Amygdala (tissue), 56 donors: ENCODE measurements at regions not wholly inside any gene's neighbourhood (a gene's known extent, or its start where the extent isn't known, plus 50 kb on each side); places are given as distances from the start of the nearest gene placed in this dataset.
A peak's percentile ranks its signal among the peaks of the same experiment; 100 is the strongest.

Experiments
- DNase-seq, 56 donors: peaks; one replicate each; lab custom pipeline; 2025; lab: John Stamatoyannopoulos, UW

DNA sequence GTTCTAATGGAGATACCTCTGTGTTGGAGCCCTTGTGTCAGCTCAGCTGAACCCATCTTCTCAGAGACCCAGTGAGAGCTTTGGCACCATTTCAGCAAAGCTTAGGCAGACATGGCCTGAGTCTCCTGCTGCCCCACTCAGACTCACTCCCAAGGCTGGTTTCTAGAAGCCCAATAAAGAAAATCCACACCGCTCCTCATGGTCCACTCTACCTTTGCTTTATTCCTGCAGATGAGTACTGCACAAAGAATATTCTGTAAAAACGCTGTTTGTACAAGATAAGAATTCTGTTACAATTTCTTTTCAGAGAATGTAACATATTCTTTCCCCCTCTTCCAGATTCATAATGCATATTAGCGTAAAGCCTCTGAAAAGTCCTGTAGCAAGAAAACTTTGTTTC is 129.3 kb downstream of the C5orf15 start:
- no peak for DNase-seq

DNA sequence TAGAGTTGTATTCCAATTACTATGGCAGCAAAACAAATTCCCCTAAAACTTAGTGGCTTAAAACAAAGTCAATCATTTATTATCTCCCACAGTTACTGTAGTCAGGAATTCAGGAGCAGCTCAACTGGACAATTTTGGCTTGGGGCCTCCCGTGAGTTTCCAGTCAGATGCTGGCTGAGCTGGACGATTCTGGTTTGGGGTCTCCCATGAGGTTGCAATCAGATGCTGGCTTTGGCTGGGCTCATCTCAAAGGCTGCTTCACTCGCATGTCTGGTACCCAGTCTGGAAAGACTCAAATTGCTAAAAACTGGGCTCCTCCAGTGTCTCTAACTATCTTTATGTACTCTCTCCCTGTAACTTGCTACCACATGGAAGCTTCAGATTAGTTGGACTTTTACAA is 130.1 kb downstream of the C5orf15 start:
- DNase-seq, result no peak

DNA sequence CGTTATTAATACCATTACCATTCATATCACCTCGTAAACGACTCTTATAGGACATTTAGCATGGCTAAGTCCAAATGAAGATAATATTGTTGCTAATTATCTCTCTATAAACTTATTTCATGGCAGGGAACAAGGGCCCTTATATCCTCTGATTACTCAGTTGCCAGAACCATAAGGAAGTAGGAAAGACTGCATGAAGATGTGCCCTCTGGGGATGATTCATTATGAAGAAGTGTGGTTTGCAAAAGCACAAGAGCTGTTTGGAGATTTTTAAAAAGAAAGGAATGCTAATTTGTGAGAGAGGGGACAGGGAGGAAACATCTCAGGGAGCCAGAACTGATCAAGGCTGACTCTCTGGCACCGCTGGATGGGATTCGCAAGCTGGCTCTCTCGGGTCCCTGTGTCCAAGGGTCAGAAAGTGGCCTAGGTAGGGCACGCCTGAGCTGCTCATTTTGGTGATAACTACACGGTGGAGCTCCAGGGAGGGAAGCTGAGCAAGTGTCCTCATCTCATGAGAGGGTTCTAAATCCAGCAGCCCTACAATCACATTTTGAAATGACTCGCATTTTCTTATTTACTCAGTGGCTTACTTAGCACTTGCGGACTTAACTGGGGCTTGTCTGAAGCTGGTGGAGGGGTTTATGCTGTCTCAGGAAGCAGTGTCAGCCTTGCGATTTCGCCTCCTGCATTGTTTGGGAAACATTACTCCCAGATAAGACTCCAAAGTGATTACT is 136.8 kb downstream of the C5orf15 start:
- DNase-seq, result no peak

DNA sequence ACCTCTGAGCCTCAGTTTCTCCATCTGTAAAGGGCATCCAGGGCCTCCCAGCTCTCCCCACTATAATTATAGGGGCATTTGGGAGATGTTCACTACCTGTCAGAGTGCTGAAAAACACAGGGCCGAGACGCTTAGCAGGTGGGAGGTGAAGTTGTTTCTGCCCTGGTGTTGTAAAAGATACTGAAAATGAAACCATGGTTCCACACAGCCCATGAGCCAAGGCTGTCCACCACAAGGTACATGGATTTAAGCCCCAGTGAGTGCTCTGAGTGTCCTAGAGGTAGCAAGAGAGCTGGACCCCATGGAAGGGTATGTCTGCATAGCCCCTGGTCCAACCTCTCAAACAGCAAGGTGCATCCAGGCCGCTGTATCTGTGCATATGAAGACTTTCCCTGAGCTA is 137.5 kb downstream of the C5orf15 start:
- no peak for DNase-seq

DNA sequence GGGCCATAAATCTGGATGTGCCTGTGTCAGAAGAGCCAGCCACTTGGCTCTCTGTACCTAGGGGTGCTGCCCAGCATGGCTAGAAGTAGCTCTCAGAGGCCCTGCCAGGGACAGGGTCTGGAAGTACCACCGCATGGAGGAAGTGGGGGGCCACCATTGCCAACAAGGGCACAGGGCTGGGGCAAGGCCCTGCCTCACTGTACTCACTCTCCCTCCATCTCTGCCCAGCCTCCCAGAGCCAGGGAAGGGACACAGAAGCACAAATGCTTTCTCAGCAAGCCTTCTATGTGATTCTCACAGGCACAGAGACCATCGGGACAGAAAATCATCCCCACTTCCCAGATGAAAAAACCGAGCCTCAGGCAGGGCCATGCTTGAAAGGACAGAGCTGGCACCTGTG is 138.1 kb downstream of the C5orf15 start:
- DNase-seq, result no peak

DNA sequence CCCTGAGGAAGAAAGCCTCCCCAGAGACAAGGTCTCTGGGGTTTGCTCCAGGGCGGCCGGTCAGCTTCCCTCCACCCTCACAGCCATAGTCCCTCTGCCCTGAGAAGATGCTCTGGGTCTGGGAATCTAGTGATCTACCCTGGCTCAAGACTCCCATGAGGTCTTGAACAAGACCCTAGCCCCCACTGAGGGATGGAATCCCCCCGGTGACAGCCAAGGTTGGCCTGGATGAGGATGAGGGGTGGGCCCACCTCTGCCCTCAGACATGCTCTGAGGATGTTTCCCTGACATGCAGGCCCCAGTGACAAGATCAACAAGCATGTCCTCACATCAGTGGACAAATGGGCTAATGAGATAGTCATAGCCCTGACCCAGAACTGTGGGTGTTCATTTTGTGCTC is 138.6 kb downstream of the C5orf15 start:
- no peak for DNase-seq

DNA sequence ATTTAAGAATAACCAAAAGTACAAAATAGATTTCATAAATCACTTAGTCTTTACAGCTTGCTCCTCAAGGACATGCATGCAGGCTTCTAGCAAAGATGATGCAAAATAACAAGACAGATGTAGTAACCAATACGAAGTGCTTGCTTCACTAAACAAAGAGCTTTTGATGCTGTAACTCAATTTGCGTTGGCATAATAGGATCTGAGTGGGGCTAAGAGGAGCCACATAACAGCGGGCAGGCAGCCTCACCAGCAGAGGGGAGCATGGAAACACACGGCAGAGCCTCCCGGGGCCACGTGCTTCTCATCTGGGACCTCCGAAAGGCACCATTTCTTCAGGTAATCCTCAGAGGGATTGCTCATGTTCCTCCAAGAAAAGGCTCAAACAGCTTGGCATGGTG is 139.7 kb downstream of the C5orf15 start:
- peak in 1 of 56 donors; percentile 19 for DNase-seq

DNA sequence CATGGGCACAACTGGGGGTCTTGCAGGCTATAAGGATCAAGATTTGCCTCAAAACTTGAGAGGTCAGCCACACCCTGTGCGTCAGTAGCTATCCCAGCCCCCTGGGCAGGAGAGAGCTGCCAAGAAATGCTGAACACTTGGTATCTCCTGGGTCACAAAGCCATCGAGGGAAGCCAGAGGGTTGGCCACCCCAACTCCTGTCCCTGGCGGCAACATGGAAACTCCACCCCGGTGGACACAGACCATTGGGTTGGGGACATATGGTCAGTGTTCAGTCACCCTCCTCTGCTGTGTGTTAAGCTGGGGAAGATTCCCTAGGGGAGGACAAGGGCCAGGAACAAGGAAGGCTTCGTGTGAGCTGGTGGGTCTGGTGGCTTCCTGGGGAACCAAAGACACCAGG is 140.6 kb downstream of the C5orf15 start:
- DNase-seq, result no peak

DNA sequence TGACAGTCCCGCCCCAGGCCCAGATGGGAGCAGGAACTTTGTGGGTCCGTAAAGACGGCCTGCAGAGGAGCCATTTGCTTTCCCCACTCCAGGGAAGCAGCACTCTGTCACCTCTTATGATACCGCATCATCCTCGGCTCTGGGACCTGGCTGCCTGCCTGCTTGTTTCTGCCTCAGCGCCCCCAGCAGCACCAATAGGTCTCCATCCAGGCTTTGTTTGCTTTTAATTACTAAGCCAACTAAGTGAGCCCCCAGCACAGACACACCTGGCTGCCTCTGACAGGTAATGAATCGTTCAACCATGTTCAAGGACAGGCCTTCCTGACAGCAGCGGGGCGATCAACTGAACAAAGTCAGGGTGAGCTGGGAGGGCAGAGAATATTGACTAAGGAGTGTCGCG is 141.4 kb downstream of the C5orf15 start:
- DNase-seq, result no peak

DNA sequence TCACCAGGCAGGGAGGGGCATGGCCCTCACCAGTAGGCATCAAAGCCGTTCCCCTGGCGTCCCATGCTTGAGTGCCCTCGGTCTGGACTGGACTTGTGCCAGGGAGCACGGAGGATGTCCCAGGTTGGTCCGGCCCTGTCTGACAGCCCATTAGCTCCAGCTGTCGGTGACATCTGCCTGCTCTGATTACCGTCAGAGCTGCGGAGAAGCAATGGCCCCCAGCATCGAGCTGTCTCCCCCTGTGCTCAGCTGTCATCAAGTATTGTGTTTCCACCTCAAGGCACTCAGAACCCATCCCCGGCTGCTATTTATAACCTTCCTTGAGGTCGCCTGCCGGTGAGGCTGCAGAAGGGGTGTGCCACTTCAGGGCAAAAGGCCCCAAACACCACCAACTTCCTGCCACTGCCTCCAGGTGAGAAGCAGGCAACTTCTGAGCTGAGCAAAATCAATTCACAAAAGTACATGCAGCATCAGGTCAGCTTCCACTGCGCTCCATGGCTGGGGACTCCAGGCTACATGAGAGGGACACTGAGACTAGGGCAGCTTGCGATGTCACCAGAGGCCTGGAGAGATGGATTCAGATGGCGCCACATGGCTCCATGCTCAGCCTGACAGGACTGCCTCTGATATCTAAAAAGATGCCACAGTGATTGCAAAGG is 142.7 kb downstream of the C5orf15 start:
- no peak for DNase-seq

DNA sequence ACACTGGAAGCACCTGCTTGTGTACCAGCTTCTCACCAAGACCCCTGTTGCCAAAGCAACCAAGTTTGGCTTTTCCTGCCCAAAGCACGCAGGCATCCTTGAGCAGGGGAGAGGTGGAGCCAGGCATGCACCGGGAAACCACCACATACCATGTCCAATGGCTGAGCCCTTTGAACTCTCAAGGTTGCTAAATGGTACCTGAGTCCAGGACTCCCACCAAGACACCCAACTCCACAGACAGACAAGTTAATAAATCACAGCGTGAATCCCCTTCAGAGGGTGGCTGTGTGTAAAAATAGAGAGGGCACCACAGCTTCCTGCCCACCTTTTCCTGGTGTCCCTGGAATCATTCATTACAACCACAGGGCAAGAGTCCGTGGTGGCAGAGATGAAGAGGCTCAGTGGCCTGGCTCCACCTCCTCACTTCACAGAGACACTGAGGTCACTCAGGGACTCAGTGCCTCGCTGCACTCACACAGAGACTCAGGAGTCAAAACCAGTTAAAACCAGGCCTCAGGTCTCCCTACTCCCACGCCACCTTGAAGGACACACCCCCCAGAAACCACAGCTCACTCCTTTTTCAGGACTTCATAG is 143.7 kb downstream of the C5orf15 start:
- no peak for DNase-seq

DNA sequence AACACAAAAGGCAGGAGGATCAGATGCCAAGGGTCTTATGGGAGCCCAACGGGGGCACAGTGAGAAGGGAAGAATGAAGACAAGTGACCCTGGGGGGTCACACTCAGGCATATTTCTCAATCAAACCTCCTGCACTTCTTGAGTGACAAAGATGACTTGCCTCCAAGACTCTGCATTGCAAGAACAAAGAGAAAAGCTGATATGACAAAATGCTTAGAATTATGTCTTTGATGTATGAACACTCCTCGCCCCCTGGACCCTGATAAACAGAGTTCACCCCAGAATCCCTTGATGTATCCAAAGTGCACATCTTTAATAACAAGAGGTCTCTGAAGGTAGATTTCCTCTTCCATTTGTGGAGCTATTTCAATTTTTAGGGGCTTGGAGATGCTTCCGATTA is 146.5 kb downstream of the C5orf15 start:
- no peak for DNase-seq

DNA sequence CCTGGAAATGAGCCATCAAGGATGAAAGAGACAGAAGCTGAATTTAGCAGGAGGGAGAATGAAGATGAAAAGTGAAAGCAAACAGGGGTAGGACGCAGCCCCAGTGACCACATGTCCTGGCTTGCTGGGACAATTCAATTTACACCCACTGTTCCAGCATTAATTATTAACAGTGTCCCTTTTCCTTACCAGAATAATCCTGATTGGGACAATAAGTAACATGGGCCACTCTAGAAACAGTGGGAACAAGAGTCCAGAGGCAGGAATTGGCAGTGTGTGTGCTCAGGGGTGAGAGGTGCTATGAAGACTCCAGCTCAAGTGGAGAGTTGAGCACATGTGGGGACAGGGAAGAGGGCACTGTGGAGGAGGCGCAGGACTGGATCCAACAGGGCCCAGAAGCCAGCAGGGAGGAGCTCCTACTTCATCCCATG is 147.1 kb downstream of the C5orf15 start:
- no peak for DNase-seq

DNA sequence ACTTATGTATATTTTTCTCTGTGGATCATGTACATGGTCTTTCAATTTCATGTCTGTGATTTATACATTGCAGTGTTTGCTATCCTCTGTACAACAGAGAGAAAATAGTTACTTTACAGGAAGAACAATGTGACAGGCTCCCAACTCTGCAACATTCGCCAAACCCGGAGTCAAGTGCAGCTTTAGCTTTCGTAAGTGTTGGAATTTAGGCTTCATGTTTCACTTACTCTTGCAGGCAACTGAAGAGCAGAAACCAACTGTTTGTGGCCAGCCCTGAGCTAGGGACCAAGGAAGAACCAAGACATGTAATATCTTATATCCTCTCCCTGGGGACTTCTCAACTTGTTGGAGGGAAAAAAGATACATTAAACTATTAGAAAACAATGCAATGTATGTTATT is 147.9 kb downstream of the C5orf15 start:
- DNase-seq, result no peak

DNA sequence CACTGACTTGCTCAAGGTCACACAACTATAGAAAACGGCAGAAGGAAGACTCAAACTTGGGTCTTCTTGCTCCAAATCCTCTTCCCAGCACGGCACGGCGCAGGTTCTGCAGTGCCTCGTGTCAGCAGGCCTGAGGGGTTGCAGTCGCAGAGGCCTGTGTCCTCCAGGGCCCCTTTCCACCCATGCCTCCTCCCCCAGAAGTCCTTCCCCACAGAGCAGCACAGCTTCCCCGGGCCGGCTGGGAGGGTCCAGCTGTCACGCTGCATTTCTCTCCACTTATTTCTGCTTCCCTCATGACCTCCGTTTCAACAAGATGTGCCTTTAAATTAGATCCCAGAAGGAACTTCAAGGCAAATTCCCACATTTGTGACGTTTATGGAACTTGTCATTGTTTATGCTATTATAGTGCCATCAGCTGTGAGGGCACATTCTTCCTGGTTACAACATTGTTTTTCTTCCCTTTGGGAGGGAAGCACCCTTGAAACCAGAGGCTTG is 148.4 kb downstream of the C5orf15 start:
- no peak for DNase-seq

DNA sequence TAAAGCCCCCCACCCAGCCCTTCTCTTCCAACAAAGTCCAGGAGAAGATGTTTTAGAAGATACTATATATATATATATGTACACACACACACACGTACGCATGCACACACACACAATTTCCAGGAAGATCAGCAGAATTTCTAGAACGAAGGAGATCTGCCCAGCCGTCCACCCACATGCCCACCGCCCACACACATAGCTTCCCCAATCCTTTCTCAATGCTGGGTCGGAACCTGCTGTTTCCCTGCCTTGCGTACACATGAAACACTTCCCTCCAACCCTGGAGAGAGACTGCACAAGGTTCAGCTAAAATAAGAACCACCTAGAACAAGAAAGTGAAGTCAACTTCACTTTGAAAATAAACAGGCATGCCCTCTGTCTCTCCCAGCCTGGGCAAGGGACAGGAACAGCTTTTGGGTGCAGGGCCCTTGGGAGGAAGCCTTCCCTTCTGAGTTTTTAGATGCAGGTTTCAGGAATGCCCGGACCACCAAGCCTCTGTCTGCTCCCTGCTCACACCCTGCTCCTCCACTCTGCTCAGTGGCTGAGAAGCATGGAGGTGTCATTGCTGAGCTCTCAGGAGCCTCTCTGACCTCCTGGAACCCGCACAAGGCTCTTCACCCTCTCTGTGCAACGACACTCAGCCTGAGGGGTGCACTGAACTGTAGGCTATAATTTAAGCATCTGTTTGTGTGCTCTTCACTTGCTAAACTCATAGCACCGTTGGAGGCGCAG is 149.4 kb downstream of the C5orf15 start:
- DNase-seq, result no peak

DNA sequence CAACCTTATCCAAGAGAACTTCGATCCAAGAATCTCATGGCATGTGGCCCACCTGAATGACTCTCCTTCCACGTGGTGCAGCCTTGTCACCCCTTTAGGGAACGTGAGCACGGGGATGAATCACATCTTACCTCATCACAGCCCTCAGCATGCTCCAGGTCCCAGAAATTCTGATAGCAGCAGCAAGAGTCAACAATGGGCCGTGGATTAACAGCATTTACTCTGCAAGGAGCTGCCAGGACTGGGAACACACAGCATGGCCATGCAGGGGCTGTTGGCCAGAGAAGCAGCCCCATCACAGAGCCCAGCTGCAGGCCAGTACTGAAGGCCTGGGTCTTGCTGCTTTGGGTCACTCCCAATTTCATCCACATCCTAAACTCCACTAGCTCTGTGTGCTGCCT is 150.4 kb downstream of the C5orf15 start:
- no peak for DNase-seq

DNA sequence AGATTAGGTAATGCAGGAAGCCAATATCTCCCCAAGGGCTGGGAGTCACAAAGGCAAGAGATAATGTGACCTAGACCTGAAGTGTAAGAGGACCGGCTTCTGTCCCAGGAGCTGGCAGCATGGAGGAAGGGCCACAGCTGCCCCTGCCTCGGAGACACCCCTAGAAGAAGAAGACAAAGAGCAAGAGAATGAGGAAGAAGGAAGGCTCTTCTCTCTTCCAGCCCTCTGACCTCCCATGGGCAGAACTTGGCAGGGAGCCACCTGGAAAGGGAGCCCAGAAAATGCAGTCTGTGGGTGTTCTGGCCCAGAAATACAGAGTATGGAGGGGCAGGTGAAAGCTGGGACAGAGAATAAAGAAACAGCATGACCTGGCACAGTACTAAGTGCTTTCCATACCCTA is 151.0 kb downstream of the C5orf15 start:
- no peak for DNase-seq

DNA sequence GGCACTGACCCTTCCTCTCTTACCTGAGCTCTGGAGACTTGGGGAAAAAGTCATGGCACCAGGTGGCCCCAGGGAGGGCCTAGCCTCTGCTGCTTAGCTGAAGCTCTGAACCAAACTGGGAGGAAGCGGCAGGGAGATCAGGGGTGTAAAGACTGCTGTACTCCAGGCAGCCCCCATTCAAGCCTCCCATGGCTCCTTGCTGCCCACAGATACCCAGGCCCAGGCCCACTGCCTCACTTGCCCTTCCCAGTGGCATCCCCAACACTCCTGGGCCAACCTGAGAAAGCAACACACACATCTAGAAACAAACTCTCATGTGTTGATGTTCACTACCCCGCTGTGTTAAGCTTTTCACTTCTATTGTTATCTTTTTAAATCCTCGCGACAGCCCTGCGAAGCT is 151.6 kb downstream of the C5orf15 start:
- no peak for DNase-seq

DNA sequence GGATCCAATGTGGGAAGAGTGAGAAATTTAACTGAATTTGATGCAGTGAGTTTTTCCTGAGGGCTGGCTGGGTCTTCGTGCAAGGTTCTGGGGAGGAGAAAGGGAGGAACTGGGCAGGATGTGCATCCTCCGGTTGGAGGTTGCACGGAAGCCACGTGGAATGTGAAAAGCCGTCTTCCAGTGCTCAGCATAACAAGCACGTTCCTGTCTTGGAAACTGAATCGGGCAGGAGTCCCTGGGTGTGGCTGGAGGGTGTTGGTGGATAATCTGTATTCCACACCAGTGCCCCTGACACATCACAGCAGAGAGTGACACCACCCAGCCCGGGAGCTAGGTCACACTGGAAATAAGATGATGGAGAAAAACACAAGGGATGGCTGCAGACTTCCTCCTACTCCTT is 154.3 kb downstream of the C5orf15 start:
- peak in 1 of 56 donors; percentile 9 for DNase-seq

DNA sequence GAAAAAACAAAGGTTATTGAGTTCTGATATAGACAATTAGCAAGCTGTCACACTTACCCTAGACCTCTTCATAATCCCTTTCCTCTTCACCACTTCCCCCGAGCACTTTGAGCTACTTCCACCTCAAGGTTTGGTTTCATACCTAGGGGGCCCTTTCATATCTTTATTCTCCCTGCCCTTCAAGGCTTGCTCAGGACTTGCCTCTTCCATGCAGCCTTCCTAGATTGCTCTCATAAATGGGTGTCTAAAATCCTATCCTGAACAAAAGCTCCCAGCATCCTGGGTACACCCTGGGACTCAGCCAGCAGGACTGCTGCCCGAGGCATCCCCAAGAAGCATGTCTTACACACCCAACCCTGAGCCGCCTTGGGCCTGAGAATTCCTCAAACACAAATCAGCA is 157.3 kb downstream of the C5orf15 start:
- no peak for DNase-seq
